COLO829 (cell line): ENCODE measurements at regions not wholly inside any gene's neighbourhood (a gene's known extent, or its start where the extent isn't known, plus 50 kb on each side); places are given as distances from the start of the nearest gene placed in this dataset.
"Not testable (repeated sequence)": the region's sequence is repeated elsewhere in the genome, so short reads cannot be mapped to it uniquely, and the experiment has no call there.

Experiments used
- DNase-seq: peaks from one replicate; pipeline ENCODE4 v3.0.0; 2012; ENCODE audit warnings: low spot score

DNA sequence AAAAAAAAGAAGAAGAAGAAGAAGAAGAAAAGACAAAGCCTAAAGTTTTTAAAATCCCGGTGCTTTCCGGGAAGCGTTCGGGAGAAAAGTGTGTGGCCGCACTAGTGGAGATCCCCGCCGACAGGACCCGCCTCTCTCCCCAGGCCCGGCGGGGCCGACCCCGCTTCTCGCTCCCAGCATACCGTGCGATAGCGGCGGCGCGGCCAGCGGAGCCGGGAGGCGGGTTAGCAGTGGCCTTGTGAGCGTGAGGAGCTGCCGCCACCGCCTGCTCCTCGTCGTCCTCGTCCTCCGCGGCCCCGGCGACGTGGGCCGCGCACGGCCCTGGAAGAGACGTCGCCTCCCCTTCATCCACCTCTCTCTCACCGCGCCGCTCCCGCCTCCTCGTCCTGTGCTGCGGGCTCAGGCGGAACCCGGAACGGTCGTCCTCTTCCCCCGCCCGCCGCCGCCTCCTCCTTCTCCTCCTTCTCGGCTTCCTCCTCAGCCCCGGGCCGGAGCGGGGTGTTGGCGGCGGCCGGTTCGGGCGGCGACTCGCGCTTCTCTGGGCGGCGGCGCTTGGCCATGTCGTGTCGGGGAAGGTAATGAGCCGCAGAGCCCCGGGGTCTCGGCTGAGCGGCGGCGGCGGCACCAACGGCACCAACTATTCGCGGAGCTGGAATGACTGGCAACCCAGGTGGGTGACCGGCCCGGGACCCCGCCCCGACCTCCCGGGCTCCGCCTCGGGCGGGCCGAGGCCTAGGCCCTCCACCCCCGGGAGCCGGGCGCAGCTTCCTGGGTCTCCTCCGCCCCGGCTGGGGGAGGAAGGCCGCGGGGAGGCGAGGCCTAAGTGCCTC lies 62.6 kb upstream of the CDR2 start:
- peak; percentile 21 for DNase-seq

GRCh38 chr16:22436326-22436822 lies 62.0 kb upstream of the CDR2 start:
- not testable (repeated sequence) for DNase-seq

GRCh38 chr16:22431314-22431713 lies 56.9 kb upstream of the CDR2 start:
- not testable (repeated sequence) for DNase-seq

- DNase-seq, result no peak
Observed at GRCh38 chr16:22428654-22429053, 54.2 kb upstream of the CDR2 start.

- no peak for DNase-seq
Observed at GRCh38 chr16:22427556-22427955, 53.1 kb upstream of the CDR2 start.

DNA sequence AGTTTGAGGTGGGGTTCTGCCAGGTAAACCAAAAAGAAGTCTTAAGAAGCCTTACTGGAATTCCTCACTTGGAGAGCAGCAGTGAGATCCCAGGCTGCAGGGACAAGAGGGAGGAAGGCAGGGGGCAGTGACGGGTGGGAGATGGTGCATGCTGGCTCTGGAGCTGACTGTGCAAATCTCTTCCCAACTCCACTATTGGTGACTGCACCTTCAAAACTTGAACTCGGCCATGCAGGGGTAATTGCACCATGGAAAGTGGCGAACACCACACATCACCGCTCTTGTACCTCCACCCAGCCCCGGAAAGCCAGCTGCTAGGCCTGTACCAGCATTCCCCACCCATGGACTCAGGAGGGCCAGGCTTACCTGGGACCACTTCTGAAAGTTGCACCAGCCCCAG lies 51.4 kb upstream of the CDR2 start:
- DNase-seq, result no peak

GRCh38 chr16:22425036-22425801 lies 50.8 kb upstream of the CDR2 start:
- no peak for DNase-seq

GRCh38 chr16:22424161-22424937 lies 49.9 kb upstream of the CDR2 start:
- no peak for DNase-seq
